GM04504 (cell line): ENCODE measurements at regions not wholly inside any gene's neighbourhood (a gene's known extent, or its start where the extent isn't known, plus 50 kb on each side); places are given as distances from the start of the nearest gene placed in this dataset.

Experiments
- DNase-seq: peaks from one replicate; pipeline ENCODE4 v3.0.0-alpha.2; 2012; ENCODE audit warnings: low read depth

DNA sequence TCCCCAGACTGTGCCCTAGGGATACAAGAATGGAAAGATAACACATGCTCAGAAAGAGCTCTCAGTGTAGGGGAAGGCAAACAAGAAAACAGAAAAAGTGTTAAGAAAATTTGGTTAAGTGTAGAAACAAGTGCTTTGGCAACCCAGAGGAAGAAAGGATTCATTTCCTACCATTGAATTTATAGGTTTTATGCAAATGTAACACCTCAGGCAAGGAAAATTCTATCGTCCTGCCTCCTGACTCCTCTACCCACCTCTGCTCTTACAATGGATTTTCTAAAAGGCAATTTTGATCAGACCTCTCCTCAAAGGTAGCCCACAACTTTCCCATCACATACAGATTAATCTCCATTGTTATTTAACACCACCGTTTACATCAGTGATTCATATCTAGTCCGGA lies 298.7 kb downstream of the RFC3 start:
- no peak for DNase-seq

DNA sequence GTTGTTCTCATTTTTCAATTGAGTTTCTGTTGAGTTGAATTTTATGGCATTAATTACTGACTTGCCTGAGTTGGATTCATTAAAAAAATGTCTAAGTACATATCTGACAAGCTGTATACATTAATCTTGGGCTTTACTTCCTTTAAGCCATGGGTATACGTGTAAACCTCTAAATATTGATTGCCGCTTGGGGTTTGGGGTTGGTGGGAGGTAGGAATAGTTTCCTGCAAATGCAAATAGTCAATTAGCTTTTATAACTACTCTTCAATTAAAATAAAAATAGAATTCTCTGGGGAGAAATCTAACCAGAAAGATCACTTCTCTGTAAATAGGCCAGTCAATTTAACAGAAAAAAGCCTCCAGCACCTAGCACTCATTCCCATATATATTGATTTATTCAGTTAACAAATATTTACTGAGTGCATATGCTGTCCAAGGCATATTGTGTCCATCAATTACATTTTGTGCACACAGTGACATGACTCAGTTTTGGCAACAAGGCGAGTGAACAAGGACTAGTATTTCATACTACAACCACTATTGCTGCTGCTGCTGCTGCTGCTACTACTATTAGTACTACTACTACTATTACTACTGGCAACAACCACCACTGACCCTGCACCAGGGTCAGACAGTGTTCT lies 306.8 kb downstream of the RFC3 start:
- DNase-seq: no peak

DNA sequence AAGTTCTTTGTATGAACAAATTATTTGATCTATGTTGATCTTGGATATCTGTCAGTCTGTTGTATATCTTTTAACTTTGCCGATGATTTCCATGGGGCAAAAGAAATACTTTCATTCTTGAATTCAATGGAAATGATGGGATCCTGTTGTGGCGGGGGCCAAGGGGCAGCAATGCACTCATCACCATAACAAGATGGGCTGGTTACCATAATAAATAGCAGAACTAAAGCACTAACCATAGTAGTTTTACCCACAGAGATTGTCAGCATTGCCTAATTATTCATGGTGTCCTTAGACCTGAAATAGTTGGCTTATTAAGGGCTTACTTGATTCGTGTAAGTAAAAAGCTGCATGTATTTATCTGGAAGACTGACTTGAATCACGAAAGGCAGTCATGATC lies 309.6 kb downstream of the RFC3 start:
- DNase-seq: no peak

DNA sequence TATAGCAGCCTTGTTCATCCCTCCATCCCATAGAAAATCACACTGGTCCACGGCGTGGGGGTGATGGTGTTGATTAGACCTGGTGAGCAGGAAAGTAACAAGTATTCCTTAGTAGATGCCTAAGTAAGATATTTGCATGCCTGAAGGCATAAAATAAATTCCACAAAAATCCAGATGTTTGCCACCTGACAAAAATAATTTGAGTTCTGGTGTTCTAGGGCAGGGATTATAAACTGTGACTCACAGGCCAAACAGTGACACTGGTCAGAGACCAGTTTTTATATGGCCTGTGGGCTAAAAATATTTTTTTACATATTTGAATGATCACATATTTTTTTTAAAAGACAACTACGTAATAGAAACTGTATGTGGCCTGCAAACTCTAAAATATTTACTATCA lies 310.7 kb downstream of the RFC3 start:
- peak; percentile 71 for DNase-seq

DNA sequence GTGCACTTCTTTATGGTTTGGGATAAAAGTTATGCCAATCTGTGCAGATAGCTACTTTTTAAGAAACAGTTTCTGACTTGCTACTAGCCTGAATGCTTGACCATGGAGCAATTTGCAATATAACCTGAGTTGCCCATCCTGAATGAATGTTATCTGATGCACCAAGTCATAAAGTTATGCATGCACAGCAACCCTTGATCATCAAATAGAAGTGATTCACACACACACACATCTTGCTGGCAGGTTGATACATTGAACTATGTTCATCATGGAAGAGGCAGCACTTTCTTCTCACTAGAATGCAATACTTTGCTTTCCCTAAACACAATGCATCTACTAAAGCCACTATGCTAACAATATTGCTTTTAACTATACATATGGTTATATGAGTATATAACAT lies 311.5 kb downstream of the RFC3 start:
- no peak for DNase-seq

DNA sequence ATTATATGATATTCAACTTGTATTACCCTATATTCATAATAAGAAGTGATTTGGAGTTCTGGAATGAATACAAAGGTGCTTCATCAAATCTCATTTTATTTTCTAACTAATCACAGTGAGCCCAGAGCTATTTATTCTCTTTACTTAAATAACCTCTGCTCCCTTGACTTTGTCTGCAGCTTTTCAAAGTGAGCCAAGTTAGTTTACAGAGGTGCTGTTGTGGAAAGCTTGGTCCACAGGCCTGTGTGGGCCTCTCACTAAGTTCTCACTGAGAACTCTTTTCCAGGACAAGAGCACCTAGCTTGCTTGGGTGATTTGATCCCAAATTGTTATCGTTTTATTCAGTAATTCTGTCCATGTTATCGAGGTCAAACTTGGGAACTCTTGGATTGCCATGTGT lies 319.3 kb downstream of the RFC3 start:
- DNase-seq: no peak

DNA sequence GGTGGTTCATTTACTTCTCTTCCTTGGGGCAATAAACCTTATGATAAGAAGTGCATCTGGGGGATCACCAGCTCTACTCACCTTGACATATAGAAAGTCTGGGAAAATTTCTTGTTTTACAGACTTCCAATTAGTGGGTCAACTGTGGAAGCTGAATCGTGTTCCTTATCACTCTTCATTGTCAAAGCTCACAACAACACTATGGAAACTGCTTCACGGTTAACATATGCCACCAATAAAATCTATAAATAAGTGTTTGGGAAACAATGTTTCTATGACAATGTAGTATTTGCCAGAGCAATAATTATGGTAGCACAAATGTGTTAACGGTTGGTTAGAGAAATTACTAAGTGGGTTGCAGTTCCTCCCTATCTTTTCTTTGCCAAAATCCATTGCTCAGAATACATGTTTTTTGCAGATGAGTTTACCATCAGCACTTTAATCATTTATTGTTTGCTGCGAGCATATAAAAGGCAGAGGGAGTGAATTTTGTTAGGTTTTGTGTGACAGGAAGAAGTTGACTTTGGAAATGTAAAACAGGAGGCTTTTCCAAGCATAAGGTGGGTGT lies 321.8 kb downstream of the RFC3 start:
- no peak for DNase-seq

DNA sequence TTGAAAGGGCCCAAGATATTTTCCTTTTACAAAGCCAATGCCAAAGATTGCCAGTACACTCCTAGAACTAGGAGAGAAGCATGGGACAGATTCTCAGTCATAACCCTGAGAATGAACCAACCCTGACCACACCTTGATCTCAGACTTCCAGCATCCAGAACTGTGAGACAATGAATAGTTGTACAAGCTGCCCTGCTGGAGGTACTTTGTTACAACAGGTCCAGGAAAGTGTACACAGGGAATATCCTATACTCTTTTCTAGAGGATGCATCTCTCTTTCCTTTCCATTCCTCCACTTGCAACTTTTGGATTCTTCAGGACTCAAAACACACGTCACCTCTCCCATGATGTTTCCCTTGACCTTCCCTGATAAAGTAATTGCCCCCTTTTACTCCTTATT lies 325.7 kb downstream of the RFC3 start:
- no peak for DNase-seq

DNA sequence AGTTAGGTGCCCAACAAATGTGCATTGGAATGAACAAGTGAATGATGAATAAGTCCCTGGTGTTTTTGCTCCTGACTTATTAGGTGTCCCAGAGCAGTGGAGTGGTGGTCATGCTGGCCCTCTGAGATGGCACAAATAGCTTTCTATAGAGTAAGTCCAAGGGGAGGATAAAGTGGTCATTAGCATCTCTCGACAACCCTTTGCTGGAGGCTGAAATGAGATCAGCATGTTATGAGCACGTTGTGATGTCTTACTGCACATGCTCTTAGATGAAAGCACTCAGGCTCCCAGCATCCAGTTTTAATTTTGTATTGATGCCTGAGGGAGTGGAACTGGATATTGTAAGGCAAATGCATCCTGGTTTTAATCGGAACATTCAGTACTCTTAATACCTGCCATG lies 326.2 kb downstream of the RFC3 start:
- DNase-seq: no peak

DNA sequence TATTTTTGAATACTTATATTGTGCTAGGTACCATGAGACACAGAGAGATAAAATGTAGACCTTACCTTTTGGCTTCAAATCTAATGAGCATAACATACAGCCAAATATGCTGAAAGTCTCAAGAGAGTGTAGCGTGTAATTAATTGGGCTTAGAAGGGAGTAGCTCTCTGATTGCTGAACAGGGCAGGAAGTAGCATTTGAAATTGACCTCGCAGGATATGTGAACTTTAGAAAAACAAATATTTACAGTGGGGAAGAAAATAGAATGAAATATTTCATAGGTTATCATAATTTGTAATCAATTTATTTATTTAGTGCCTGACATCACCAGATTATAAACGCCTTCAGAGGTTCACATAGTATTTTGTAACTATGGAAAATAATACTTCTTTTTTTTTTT lies 327.1 kb downstream of the RFC3 start:
- no peak for DNase-seq

DNA sequence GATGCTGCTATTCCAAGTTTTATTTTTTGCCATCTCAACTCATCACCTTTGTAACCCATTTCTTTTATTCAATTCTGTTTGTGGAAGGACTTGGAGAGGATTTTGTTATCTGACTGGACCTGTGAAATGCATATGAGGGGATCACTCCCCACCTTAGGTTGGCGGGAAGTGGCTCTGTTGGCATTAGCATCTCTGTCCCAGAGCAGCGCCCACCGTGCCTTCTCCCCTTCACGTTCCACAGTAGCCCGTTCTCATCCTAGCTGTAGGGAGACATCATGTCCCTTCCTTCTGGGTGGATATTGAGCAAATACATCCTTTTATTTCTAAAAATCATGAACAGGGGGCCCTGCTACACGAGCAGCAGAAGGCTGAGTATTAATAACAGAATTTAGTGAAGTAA lies 330.4 kb downstream of the RFC3 start:
- no peak for DNase-seq

DNA sequence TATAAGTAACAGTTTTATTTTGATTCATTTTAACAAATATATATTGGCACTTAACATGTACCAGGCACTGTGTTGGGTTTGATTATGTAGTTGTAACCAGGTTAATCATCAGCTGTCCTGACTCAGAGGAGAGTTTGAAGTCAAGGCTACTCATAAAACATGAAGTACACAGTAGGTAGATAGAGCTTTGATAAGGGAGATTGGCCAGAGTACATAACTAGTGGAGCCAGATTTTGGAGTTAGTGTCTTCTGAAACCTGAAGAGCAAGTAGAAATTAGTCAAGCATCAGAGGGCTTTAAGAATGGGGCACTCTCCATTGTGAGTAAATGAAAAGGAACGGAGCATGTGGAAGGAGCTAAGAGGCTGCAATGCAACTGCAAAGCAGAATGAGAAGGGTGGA lies 333.9 kb downstream of the RFC3 start:
- no peak for DNase-seq

DNA sequence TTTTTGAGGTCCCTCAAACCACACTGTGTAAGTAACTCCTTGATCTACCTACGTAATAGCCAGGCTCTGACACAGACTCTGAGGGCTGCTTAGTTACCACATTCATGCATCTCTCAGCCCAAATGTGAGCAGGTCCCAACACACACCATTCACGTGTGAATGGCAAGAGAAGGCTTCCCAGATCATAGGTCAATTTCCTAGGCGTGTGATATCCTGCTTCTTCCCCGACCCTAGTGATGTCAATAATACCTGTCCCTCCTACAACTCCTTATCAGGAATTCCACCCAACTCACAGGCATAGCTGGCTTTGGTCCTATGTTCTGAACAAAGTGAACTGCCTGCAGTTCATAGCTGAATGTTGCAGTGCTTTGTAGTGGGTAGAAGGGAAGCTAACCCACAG lies 334.5 kb downstream of the RFC3 start:
- DNase-seq: no peak

DNA sequence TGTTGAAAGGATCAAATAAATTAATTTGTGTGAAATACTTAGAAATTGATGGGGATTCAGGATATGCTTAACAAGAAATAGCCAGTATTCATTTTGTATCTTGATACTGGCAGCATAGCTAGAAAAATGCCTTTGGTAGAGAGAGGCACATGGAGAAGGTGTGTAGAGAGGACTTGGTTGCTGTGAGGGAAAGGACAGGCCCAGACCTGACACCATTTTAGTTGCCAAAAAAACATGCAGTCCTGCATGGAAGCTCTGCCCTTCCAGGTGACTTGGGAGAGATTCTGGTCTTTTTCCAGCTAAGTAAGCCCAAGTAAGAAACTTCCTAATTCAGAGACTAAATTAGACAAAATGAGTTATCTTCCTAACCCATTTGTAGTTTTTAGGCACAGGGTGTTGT lies 335.0 kb downstream of the RFC3 start:
- DNase-seq: no peak

DNA sequence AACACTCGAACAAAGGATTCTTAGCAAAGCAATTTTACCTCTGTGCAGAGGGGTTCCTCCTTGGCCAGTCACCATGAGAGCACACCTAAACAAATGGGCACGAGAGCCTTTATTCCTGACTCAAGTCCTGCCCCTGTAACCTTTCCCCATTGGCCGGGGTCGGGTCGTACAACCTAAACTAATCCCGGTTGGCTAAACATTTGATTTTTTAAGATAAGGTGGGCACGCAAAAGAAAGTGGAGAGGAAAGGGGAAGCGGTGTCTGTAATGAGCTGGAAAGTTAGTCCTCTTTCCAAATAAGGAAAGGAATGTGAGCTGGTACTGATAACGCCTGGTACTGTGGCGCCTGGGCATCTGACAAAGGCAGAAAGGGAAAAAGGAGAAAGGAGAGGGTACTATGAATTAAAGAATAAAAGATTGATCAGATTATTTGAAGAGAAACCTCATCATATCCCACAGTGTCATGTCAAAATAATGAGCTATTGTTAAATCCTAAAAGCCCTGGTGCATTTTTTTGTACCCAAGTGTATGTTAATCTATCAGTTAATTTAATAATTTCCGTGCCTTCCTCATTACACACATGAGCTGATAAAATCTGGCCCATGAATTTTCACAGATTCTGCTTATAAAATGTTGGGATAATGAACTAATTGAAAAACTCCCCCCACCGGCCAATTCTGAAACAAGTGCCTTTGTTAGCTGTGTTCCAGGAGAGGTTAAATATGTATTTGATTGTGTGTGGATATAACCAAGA lies 335.7 kb downstream of the RFC3 start:
- DNase-seq: no peak

DNA sequence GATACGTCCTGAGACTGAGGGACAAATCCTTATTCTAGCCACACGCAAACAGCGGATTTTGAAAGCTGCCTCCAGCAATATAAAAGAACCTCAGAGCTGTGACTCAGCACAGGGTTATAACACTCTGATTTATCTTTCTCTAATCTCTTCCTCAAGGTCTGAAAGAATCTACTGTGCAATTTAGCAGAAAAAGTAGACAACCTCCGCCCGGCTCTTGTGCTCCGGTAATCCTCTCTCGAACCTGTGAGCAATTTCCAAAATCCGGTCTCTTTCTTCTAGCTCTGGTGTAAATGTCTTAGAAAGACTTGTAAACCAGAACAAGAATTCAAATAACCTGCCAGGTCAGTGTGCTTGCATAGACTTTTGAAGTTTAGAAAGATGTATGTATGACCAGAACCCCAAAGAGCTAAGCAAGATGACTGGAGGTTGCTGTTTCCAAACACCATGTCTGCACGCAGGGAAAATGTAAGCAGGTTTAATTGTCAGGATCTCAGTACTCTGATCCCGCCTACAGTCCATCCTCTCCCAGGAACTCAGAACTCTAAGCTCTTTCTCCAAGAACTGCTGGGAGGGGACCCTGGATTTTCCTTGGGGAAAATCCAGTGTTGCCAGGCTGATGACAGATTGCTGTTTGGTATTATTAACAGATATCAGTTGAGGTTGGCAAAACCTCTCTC lies 338.1 kb downstream of the RFC3 start:
- peak; percentile 50 for DNase-seq

DNA sequence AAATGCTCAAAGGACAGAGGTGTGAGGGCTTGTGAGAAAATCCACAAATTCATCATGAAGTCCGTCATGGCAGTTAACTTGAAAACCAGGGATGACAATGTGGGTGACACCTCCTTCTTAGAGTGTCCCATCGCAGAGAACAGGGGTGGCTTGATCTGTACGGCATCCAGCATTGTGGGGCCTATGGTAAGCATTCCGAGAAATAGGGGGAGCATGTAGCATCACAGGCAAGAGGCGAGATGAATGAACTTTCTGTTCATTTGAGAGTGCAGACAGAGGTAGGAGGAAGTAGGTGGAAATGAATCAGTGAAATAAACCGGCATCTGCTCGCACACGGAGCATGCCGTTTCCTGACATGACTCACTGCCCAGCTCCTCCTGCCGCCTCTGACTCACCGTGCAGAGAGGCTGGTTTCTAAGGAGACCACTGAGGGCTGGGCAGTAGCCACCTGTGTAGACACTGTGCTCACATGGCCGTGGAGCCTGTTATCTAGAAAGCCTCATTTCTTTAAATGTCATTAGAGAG lies 339.0 kb downstream of the RFC3 start:
- DNase-seq: peak; percentile 85

DNA sequence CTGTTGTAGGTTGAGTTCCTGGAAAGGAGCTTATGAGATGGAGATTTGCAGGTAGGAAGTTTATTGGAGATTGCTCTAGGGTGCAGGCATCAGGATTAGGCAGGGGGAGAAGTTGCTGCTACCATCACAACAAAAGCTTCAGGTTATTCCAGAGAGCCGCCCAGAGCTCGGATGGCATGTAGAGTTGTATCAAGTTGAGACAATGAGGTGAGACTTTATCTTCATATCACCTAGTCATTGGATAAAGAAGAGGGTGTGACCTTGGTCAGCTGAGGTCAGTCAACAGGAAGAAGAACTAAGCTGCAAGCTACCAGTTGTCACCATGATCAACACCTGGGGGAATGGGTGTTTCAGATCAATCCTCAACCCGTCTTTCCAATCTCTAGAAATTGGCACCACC lies 342.0 kb downstream of the RFC3 start:
- DNase-seq: no peak

DNA sequence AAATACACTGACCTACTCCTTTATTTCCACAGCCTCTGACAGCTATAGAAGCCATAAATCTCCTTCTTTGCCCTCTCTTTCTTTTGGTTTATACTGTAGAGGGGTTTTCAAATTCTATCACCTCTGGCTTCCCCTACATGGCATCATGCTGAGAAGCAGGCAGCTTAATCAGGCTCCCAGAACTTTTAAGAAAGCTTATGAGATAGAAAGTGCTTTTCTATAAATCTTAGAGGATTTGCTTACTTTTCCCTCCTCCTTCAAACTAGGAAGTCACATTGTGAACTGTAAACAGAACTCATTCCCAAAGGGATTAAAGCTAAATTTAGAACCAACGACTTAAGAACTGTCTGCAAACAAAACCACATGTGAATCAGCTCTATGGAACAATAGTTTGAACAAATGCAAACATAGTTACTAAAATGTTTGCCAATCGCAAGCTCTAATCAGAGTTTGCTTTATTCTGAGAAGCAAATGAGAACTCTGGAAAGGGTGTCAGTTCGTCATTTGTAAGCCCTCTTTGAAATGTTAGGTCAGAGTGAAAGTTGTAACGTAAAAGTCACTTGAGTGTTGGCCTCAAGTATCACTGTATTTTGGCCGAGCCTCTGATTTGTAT lies 344.1 kb downstream of the RFC3 start:
- DNase-seq: peak; percentile 73

DNA sequence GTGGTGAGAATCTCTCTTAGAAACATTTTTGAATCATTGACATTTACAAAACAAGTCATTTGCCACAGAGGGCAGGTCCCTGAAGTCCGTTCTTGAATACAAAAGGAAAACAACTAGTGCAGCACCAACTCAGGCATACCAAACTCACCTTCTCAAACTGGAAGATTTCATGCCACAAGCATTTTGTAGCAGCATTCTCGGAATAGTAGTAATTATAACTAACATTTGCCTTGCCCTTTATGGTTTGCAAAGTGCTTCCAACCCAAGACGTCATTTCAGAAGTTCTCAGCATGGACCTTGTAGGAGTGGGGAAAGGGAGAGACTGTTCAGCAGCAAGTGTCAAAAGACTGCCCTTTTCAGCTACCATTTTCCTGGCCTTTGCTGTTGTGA lies 344.6 kb downstream of the RFC3 start:
- DNase-seq: peak; percentile 42

DNA sequence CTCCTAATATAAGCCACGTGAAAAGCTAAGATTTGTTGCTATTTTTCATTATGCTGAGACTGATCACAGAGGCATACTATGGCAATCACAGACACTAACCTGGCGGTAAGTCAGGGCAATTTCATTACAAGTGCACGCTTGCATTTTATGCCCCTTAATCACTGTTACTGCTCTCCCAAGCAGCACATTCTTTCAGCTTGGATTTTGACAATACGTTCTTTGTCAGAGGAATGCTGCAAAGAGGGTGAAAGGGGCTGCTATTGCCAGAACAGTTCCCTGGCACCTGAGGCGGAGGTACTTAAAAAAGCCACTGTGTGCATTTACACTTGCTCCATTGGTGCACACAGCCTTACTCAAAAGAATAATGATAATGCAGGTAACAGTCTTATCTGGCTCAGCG lies 346.6 kb downstream of the RFC3 start:
- no peak for DNase-seq

DNA sequence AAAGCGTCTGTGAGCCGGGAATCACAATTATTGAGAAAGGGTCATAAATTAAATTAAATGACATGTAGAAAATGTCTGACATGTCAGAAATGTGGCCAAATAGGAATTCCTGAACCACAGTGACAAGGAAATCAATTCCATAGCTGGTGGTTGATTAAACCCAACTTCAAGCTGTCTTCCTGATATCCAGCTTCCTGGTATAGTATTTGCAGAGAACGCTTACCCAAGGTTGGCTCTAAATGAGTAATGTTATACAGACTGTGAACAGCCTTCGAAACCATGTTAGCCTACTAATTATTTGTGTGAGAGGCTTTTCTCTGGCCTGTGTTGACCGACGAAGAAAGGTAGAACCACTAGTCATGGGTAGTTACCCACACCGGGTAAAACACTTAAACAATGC lies 347.2 kb downstream of the RFC3 start:
- no peak for DNase-seq

DNA sequence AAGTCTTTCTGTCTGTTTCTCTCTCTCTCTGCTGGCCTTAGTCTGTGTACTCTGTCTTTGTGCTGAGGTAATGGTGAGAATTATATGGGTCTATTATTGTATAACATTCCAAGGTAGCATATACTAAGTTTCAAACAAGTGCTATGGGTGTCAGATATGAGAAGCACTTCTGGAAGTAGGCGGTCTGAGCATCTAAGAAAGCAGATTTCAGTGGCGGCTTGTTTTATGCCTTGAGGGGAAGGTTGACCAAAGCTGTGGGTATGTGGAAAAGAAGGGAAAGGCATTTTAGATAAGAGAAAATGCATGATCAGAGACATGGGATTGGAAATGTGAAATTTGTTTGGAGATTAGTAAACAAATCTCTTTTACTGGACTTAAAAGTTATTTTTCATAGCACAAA lies 348.5 kb downstream of the RFC3 start:
- no peak for DNase-seq
